ENCODE measurements at regions not wholly inside any gene's neighbourhood (a gene's known extent, or its start where the extent isn't known, plus 50 kb on each side); places are given as distances from the start of the nearest gene placed in this dataset.
"Not testable (repeated sequence)": the region's sequence is repeated elsewhere in the genome, so short reads cannot be mapped to it uniquely, and the experiment has no call there.

DNA sequence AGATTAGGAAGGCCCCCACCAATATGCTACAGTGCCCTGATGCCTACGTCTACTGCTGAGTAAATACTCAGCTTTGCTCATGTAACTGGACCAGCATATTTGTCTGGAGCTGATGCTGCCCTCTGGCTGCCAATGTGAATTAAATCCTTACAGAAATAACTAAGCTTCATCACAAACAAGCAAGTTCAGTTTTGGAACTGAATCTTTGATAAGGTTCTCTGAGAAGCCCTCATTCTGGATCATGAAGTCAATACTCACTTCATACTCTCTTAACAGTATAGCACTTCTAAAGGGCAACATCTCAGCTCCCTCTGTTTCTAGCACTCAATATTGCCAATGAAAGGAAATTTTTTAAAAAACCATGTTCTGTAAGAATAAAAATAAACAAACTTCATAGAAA lies 246.7 kb downstream of the ETV1 start:
- DNase-seq = peak; percentile 20

DNA sequence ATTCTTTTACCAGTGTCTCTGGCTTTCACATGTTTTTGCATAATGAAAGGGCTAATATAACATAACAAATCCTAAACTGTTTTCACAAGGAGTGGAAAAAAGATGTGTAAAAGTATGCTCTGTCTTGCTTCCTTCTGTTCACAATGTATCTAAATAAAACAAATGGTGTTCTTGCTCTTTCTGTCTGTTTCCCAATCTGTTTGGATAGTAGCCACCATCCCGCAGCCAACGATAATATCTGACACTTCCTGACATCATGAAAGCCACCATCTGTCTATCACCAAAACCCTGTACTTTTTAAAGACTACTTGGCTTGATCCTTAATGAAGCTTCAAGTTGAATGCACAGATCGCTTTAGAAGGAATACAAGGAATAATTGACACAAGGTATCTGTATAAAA lies 246.2 kb downstream of the ETV1 start:
- DNase-seq = no peak

DNA sequence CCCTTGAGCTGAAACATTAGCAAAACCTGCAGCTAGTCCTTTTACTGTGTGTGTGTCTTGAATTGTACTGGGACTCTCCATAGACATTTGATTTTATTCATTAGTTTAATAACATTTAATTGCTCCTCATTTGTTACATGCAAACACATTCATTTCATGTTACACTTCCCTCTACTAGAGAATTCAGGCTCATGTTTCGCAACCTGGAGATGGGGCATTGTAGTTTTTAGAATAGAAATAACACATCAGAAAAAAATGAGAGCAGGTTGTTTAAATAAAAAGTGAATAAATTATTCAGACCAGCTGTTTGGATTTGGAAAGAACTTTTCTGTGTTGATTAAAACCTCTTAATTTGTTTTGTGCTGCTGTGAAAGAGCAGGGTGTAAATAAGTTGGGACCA lies 243.9 kb downstream of the ETV1 start:
- DNase-seq = no peak

DNA sequence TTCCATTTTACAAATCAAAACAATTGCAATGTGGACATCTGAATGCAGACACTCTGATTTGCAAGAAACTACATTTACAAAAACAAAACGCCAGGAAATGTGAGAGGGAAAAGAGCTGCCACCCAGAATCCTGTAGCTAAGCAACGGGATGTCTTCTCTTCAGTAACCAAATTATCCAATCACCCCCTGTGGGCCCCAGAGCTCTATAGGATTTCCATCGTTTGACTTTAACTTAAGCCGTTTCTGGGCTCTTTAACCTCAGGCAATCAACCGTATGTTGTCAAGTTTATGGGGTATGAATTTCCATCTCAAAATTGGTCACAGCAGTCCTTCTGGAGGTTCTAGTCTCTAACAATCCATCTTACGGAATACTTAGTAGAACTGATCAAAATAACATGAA lies 240.5 kb downstream of the ETV1 start:
- no peak for DNase-seq

DNA sequence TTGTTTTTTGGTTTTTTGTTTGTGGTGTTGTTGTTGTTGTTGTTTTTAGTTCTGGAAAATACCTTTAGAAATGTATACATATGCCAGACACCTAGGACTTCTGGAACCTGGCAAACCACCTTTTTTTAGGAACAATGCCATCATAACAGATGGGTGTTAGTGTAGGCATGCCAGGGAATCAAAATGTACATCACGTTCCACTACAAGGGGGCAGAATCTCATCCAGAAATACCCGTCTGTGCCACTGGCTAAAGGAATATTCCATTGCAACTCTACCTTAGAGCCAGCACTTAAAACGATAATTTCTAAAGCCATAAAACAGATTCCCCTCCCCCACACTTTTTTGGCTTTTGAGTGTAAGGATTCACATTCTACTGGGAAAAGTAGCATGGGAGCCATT lies 239.8 kb downstream of the ETV1 start:
- DNase-seq = no peak

DNA sequence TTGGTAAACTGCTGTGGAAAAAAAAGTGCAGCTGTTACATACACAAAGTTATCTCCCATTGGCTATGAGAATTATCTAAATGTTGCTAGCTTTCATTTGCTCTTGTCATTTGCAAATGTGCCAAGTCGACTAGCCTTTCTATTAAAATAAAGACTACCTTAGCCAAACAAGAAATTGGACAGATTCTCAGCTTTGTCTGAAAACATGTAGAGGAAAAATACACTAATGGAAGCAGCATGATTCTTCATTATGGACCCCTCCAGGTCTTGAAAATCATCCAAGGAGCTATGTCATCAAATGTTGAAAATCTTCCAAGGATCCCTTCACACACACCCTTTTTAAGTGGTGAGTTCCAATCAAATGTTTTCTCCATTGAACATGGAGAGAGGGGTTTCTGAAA lies 237.7 kb downstream of the ETV1 start:
- DNase-seq = no peak

DNA sequence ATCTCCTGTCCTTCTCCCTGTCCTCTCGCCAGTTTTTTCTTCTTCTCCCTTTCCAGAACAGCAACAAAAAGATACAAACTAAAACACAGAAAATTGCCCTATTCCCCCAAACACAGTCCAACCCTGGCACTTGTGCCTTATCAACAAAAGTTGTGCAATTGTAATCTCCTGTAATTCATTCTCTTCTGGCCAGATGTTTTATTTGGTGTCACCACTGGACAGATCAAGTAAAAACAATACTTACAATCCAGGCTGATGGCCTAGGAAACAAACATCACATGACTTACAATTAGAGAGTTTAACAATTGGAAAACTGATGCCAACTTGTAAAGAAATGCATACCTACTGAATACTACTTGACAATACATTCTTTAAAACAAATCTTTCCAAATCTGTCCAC lies 231.6 kb downstream of the ETV1 start:
- DNase-seq = no peak

DNA sequence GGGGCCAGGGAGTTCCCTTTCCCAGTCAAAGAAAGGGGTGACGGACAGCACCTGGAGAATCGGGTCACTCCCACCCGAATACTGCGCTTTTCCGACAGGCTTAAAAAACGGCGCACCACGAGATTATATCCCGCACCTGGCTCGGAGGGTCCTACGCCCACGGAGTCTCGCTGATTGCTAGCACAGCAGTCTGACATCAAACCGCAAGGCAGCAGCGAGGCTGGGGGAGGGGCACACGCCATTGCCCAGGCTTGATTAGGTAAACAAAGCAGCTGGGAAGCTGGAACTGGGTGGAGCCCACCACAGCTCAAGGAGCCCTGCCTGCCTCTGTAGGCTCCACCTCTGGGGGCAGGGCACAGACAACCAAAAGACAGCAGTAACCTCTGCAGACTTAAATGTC lies 223.6 kb downstream of the ETV1 start:
- DNase-seq = not testable (repeated sequence)

DNA sequence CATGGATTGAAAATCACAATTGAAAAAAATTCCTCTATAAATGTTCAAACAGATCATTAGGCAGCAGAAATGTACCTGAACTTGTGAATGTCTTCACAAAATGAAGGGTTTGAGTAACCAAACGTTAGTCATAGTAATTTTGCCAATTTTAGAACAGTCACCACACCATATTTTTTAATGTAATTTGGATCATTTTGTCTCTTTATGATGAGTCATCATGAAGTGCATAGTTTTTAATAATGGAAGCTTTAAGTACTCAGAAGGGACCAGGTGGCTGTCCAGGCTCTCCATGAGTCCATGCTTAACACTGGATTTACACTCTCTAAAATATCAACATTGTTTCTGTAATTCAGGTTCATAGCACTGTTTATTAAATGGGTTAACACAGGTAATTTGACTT lies 219.2 kb downstream of the ETV1 start:
- DNase-seq = no peak

DNA sequence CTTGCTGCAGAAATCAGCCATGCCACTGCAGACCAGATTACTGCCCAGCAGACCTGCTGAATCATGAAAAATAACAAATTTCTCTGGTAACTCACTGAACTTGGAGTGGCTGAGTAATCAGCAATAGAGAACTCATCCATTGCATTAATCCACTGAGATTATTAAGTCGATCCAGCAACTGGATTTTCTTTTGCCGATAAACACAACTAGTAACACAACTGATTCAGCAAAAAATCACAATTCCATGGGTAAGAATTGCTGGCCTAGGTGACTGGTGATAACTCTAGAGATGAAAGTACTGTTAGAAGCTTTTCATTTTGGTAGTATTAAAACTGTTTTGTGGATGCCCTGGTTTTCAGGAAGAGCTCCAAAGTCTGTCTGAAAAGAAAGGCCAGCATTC lies 214.5 kb downstream of the ETV1 start:
- DNase-seq = no peak

DNA sequence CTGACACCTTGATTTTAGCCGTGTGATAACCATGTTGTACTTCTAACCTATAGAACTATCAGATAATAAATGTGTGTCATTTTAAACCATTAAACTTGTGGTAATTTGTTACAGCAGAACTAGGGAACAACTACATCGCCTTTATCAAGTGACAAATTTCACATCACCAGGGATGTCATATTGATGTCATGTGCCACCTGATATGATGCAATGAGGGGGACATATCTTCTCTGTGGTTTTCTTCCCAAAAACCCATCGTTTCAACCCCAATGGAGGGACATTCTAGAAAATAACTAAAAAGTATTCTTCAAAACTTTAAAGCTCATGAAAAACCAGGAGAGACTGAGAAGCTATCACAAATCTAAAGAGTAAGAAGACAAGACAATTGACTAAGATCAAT lies 212.2 kb downstream of the ETV1 start:
- no peak for DNase-seq

DNA sequence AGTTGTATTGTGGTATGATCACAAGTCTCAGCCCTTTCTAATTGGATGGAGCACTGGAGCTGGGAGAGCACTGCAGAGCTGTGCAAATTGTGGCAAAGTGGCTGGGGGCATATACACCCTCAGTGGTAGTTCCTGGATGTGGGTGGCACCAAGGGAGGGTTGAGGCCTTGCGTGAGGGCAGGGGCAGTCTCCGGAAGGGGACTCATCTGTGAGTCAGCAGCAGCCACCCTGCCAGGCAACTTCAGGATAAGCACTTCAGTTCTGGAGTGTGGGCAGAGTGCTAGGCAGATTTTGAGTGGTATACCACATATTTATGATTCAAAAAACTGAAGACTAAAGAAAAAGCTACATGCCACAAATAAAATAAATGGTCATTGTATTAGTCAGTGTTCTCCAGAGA lies 210.5 kb downstream of the ETV1 start:
- DNase-seq = no peak

DNA sequence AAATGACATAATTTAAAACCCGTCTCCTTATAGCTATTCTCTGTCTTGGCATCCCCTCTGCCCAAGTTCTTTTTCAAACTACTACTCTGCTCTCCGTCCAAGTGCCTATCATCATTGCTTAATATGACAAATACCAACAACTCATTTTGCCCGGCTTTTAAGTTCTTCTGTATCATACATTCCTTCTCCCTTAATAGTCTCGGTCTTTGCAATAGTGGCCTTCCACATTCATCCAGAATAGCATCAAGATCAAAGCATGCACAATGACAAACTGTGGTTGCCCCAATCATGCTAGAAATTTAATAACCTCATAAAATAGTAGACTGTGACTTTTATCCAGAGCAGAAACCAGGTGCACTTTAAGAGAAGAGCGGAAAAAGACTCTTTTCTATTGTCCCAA lies 198.9 kb downstream of the ETV1 start:
- DNase-seq = no peak

DNA sequence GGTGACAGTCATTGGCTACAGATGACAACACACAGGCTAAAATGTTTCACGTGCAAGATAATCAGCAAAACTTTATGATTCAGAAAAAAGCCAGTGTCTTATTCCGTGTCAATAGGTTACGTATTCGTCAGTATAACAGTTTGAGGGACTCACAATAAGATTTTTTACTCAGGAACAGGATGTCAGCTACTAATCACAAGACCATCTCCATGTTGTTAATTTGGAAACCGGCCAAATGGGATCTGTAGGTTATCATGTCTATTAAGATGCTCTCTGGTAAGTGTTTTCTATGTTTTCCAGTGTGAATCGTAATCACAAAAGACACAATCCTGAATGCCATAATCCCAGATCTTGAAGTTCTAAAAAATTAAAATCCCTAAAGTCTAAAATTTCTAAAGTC lies 197.3 kb downstream of the ETV1 start:
- no peak for DNase-seq

DNA sequence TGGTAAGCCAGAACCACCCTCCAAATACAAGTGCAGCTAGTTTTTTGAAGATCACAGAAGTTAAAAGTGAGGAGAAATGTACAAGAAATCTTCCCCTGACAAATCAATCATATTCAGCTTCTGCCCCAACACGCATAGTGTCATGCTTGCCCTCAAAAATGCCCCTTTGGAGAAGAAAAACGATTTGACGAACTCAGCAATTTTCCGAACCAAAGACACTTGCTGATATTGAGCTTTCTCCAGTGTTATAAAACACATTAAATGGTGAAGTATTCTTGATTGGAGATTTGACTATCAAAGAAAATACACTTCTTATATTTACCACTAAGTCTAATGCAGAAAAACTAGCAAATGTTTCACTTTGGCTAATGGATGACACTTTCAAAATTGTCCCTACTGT lies 195.5 kb downstream of the ETV1 start:
- no peak for DNase-seq

DNA sequence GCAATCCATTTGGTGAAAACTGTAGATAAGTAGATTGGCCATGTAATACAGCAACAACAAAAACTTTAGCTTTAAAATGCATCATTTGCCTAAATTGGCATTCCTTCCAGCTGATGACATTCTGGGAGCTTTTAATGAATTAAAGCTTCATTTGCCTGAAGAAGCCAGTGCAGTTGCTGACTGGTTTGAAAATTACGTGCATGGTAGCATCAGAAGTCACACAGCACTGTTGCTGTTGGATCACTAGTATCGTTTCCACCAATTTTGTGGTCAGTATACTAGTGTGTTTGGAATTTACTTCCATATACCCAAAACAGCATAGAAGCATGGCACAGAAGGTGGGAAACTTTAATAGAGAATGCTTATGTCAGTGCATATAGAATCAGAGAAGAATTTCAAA lies 194.9 kb downstream of the ETV1 start:
- DNase-seq = no peak

DNA sequence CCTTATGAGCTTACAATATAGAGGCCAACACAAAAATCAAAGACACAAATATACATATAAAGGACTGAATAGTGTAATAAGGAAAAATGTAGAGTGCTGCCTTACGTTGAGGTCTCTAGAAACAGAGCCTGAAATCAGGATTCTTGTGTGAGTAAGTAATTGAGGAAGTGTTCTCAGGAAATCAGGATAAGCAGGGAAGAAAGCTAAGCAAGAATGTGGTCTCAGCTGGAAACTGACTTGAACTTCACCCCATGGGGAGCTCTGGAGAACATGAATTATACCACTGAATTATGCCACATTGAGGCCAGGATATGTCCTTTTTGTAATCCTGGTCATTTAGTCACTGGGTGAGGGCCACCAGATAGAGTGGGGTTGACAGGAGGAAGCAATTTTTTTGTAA lies 191.9 kb downstream of the ETV1 start:
- no peak for DNase-seq

DNA sequence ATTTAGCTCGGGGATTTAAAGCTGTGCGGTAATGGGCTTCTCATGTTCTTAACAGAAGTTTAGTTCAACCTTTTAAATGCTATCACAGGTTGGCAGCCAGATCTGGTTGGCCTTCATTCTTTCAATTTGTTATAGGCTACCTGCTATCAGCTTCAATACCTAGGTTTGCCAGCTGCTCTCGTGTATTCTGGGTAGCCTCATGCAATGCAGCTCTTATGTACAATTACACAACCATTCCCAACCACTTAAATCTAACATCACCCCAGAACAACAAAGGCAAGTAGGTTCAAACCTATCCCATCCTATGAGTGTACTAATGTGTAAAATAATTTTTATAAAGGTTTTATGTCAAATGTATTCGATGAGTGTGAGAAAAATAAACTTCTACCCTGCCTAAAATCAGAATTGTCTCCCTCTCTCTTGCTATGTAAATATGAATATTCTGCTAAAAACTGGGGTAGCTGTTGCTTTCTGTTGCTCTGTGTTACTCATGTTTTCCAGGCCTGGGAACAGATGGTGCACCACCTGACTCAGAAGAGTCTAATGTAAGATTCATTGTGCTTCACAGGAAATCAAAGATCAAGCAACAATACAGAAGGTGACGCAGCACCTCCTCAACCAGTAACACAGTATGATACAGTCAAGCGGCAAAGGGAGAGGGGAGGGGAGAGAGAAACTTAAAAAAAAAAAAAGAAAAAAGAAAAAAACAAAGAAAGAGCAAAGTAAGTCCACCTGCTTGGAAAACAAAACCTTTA lies 188.6 kb downstream of the ETV1 start:
- DNase-seq = no peak

DNA sequence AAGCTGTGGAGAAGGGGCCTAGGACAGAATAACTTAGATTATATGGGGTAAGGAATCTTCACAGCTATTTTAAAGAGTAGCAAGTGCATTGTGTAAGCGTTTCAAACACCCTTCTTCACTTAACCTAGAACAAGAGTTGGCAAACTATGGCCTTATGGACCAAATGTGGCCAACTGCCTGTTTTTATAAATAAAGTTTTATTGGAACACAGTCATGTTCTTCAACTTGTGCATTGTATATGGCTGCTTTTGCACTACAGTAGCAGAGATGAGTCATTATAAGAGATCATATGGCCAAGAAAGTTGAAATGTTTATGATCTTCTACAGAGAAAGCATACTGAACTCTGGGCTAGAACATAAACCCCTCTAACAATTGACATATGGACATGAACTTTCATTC lies 187.8 kb downstream of the ETV1 start:
- no peak for DNase-seq

DNA sequence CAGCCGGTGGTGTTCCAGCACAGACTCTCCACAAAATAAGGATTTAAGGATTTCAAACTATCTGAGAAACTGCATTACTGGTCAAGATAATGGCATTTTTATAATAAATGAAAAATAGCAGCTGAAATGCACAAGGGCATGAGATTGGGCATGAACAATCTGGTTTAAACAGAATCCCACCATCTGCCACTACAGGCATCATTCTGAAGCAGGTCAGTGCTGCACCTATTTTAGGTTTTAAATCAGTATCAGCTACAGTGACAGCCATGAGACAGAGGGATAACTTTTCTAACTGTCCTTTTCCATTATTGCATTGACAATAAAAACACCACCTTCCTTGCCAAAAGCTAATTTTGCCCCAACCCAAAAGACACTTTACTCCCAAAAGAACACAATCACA lies 186.8 kb downstream of the ETV1 start:
- no peak for DNase-seq

DNA sequence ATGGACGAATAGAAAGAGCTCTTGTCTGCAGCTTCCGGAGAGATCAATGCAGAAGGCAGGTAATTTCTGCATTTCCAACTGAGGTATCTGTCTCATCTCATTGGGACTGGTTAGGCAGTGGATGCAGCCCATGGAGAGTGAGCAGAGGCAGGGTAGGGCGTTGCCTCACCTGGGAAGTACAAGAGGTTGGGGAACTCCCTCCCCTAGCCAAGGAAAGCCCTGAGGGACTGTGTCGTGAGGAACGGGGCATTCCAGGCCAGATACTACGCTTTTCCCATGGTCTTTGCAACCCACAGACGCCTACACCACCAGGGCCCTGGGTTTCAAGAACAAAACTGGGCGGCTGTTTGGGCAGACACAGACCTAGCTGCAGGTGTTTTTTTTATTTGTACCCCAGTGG lies 186.3 kb downstream of the ETV1 start:
- DNase-seq = no peak

DNA sequence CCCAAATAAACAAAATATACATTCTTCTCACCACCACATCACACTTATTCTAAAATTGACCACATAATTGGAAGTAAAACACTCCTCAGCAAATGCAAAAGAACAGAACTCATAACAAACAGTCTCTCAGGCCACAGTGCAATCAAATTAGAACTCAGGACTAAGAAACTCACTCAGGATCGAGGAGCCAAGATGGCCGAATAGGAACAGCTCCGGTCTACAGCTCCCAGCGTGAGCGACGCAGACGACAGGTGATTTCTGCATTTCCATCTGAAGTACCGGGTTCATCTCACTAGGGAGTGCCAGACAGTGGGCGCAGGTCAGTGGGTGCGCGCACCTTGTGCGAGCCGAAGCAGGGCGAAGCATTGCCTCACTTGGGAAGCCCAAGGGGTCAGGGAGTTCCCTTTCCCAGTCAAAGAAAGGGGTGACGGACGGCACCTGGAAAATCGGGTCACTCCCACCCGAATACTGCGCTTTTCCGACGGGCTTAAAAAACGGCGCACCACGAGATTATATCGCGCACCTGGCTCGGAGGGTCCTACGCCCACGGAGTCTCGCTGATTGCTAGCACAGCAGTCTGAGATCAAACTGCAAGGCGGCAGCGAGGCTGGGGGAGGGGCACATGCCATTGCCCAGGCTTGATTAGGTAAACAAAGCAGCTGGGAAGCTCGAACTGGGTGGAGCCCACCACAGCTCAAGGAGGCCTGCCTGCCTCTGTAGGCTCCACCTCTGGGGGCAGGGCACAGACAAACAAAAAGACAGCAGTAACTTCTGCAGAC lies 183.2 kb downstream of the ETV1 start:
- not testable (repeated sequence) for DNase-seq

DNA sequence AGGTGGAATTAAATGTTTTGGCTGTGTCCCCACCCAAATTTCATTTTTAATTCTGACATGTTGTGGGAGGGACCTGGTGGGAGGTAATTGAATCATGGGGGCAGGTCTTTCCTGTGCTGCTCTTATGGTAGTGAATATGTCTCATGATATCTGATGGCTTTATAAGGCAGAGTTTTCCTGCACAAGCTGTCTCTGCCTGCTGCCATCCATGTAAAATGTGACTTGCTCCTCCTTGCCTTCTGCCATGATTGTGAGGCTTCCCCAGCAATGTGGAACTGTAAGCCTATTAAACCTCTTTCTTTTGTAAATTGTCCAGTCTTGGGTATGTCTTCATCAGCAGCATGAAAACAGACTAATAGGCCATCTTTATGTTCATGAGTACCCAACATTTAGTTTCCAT lies 172.2 kb downstream of the ETV1 start:
- not testable (repeated sequence) for DNase-seq

DNA sequence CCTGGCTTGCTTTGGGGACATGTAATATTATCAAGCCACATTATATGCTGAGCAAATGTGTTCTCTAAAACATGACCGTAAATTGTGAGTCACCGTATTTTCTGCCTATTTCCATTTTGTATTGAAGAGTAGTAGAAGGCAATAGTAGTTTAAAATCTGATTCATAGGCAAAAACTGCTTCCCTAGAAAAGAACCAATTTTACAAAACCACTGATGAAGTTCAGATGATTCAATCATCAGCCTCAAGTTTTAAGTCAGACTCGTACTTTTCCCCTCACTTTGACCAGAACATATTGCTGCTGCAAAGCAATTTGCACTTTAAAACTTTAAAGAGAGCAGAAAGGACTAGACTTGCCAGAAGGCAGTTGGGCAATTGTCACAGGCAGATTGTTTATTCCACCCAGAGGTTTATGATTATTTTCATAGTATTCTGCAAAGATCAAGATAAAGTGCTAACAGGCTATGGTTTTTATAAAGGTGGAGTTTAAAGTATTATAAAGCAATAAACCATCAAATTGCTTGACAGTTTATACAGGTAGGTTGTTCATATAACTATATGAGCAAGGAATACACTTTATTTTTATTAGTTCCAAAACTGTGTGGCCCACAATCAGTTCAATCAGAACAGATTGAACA lies 168.2 kb downstream of the ETV1 start:
- no peak for DNase-seq
